ENCODE measurements at regions not wholly inside any gene's neighbourhood (a gene's known extent, or its start where the extent isn't known, plus 50 kb on each side); places are given as distances from the start of the nearest gene placed in this dataset.

GRCh38 chr9:120286530-120286929 lies 293.4 kb downstream of the CDK5RAP2 start:
- Histone ChIP-seq H3K4me1 (ENCODE audit: control insufficient read depth, extremely low read depth, insufficient read depth, low read length) (no peaks in the 10 kb centered on the region), H2AFZ (ENCODE audit: low read depth, low read length) (no peak overlapping the region), H3K79me2 (ENCODE audit: control insufficient read depth, insufficient read depth, low read length) (no peaks in the 10 kb centered on the region), H4K20me1 (replicated peaks; ENCODE audit: control insufficient read depth, extremely low read depth, insufficient read depth, low read length) (no peaks in the 10 kb centered on the region), H3K4me3 (replicated peaks in 1 of 3; ENCODE audit: insufficient read depth in 1 of 3, low read depth in 1 of 3, low read length in 3 of 3) (no peak overlapping the region), H3K27me3 (ENCODE audit: control insufficient read depth in 2 of 2, insufficient read depth in 2 of 2, low read length in 2 of 2) (no peaks in the 10 kb centered on the region), H3K9me3 (replicated peaks; ENCODE audit: control insufficient read depth, insufficient read depth, low read length) (no peaks in the 10 kb centered on the region), H3K9ac (replicated peaks; ENCODE audit: extremely low read depth, insufficient read depth, low read length) (no peak overlapping the region), H3K9me1 (replicated peaks; ENCODE audit: control insufficient read depth, extremely low read depth, insufficient read depth, low read length) (no peaks in the 10 kb centered on the region), H3K36me3 (ENCODE audit: control insufficient read depth in 2 of 2, extremely low read depth in 1 of 2, insufficient read depth in 2 of 2, low read length in 2 of 2) (no peaks in the 10 kb centered on the region), H3K4me2 (ENCODE audit: insufficient read depth, low read length) (no peak overlapping the region), H3K27ac (ENCODE audit: insufficient read depth, low read depth, low read length) (no peak overlapping the region)
- ChIA-PET POLR2A (no interaction called here), CTCF (no interaction called here)
- intact Hi-C loops (cut with micrococcal nuclease): no loop called here
- TF ChIP-seq POLR2AphosphoS5 (IDR thresholded peaks at IDR 0.05; ENCODE audit: insufficient read depth, low read depth, low read length): no peak
- TF ChIP-seq POLR2A (IDR thresholded peaks at IDR 0.05; ENCODE audit: low read depth, low read length): no peak
- TF ChIP-seq FOS (IDR thresholded peaks at IDR 0.05; ENCODE audit: borderline replicate concordance, insufficient read depth, low read length): no peak
- TF ChIP-seq, protein P1, sequence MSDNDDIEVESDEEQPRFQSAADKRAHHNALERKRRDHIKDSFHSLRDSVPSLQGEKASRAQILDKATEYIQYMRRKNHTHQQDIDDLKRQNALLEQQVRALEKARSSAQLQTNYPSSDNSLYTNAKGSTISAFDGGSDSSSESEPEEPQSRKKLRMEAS (IDR thresholded peaks at IDR 0.05; ENCODE audit: insufficient read depth, insufficient read length): no peak
- TF ChIP-seq CTCF (IDR thresholded peaks at IDR 0.05; ENCODE audit: extremely low read depth in 1 of 2, insufficient read depth in 1 of 2, low read depth in 1 of 2, low read length in 2 of 2): no peak
- TF ChIP-seq JUN (IDR thresholded peaks at IDR 0.05; ENCODE audit: borderline replicate concordance, insufficient read depth, insufficient read length, low read depth): no peak
- TF ChIP-seq MYC (IDR thresholded peaks at IDR 0.05; ENCODE audit: low read depth, low read length): no peak
- no peak for TF ChIP-seq EZH2 (IDR thresholded peaks at IDR 0.05; ENCODE audit: borderline replicate concordance, low read depth, low read length, severe bottlenecking)
- no peak for TF ChIP-seq GATA2 (IDR thresholded peaks at IDR 0.05; ENCODE audit: insufficient read depth, insufficient read length, low read depth, low read length)
- BruUV-seq (replicated peaks): no TSS peak
- DNase-seq (ENCODE audit: low read depth, low spot score): no peak
- dilution Hi-C loops (cut with MboI; ENCODE audit: extremely low pct_ligation_motif_present, low sequenced_read_pairs): no loop called here
- FAIRE-seq: no peak

Measured in endothelial cell of umbilical vein (primary cell).